GM13976 (cell line): ENCODE measurements at regions not wholly inside any gene's neighbourhood (a gene's known extent, or its start where the extent isn't known, plus 50 kb on each side); places are given as distances from the start of the nearest gene placed in this dataset.

ENCODE experiments used
- DNase-seq: peaks from one replicate; pipeline ENCODE4 v3.0.0; 2012; ENCODE audit warnings: low spot score
- CTCF ChIP-seq: IDR thresholded peaks from 2 replicates; pipeline ENCODE4 v1.5.1; 2012; ENCODE audit warnings: borderline replicate concordance, mild to moderate bottlenecking; ENCODE audit not compliant: insufficient read depth; ENCODE audit errors: extremely low read depth, missing control alignments, control extremely low read depth
- in situ Hi-C: fragments of 300-500 bp; cut with MboI; formaldehyde crosslinking; loops from one replicate; pipeline ENCODE4 v1.12.0; 2022; ENCODE audit warnings: low sequenced_read_pairs, mixed read lengths, inconsistent platforms; ENCODE audit not compliant: unreplicated experiment

GRCh38 chr11:11213117-11213516 lies 139.9 kb downstream of the CSNK2A3 start:
- in situ Hi-C loops: no loop called here
- no peak for DNase-seq
- no peak for TF ChIP-seq CTCF

GRCh38 chr11:11211888-11212287 lies 141.2 kb downstream of the CSNK2A3 start:
- no peak for DNase-seq
- in situ Hi-C loops: no loop called here
- TF ChIP-seq CTCF: no peak

- TF ChIP-seq CTCF: no peak
- in situ Hi-C loops: no loop called here
- DNase-seq: no peak
Observed at GRCh38 chr11:11211186-11211585, 141.9 kb downstream of the CSNK2A3 start.

GRCh38 chr11:11210446-11210845 lies 142.6 kb downstream of the CSNK2A3 start:
- in situ Hi-C loops: no loop called here
- no peak for TF ChIP-seq CTCF
- no peak for DNase-seq

GRCh38 chr11:11209967-11210366 lies 143.1 kb downstream of the CSNK2A3 start:
- in situ Hi-C loops: no loop called here
- DNase-seq: no peak
- no peak for TF ChIP-seq CTCF

- no peak for TF ChIP-seq CTCF
- no peak for DNase-seq
- in situ Hi-C loops: no loop called here
Observed at GRCh38 chr11:11208994-11209393, 144.1 kb downstream of the CSNK2A3 start.

GRCh38 chr11:11207428-11207827 lies 145.6 kb downstream of the CSNK2A3 start:
- no peak for DNase-seq
- in situ Hi-C loops: no loop called here
- TF ChIP-seq CTCF: no peak
